Epithelial cell of proximal tubule (primary cell): ENCODE measurements at regions not wholly inside any gene's neighbourhood (a gene's known extent, or its start where the extent isn't known, plus 50 kb on each side); places are given as distances from the start of the nearest gene placed in this dataset.

ENCODE experiments used
- DNase-seq: peaks from one replicate; pipeline ENCODE4 v3.0.0-alpha.2; 2011; ENCODE audit warnings: low read depth
- H3K4me3 ChIP-seq: 2 replicates; pipeline ENCODE4 v1.5.1; 2011; ENCODE audit warnings: low read depth, mild to moderate bottlenecking, low read length
- TF ChIP-seq, protein P1 (sequence below): conservative IDR thresholded peaks from 2 replicates; pipeline ENCODE4 v1.5.1; 2012; ENCODE audit warnings: low read depth, mild to moderate bottlenecking, low read length

DNA sequence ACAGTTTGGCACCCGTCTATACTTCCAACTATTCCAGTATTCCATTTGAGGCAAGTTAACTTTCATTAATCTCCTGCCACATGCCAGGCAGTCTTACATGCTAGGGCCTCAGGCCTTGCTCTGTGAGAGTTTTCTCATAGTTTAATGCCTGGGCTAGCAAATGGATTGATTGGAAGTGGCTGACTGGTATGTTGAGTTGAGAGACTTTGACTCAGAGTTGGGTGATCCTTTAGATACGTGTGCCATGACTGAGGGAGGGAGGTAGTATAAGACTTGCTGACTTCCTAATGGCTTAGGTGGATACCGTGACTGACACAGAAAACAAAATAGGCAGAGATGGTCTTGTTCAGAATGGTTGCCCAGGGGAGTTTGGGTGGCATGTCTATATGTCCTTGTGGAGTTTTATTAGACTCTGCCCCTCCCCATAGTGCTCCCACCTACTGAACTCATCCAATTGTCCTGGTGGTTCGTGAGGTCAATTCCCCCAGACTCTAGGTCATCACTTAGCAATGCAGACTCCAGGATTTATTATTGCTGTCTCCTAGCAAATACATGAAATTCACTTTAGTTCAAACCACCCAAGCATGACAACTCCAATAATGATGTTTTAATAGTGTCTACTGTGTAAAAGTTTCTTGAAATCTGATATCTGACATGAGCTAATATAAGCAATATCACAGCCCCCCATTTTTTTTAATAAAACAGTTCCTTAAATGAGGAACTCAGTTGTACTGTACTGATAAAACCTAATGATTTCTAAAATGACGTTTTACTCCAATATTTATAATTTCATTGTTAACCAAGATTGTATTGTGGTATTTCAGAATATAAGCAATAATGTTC is 413.9 kb upstream of the MDFIC2 start:
- no peak overlapping the region for H3K4me3 ChIP-seq
- DNase-seq = peak; percentile 7
- TF ChIP-seq, protein P1, sequence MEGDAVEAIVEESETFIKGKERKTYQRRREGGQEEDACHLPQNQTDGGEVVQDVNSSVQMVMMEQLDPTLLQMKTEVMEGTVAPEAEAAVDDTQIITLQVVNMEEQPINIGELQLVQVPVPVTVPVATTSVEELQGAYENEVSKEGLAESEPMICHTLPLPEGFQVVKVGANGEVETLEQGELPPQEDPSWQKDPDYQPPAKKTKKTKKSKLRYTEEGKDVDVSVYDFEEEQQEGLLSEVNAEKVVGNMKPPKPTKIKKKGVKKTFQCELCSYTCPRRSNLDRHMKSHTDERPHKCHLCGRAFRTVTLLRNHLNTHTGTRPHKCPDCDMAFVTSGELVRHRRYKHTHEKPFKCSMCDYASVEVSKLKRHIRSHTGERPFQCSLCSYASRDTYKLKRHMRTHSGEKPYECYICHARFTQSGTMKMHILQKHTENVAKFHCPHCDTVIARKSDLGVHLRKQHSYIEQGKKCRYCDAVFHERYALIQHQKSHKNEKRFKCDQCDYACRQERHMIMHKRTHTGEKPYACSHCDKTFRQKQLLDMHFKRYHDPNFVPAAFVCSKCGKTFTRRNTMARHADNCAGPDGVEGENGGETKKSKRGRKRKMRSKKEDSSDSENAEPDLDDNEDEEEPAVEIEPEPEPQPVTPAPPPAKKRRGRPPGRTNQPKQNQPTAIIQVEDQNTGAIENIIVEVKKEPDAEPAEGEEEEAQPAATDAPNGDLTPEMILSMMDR = no peak

DNA sequence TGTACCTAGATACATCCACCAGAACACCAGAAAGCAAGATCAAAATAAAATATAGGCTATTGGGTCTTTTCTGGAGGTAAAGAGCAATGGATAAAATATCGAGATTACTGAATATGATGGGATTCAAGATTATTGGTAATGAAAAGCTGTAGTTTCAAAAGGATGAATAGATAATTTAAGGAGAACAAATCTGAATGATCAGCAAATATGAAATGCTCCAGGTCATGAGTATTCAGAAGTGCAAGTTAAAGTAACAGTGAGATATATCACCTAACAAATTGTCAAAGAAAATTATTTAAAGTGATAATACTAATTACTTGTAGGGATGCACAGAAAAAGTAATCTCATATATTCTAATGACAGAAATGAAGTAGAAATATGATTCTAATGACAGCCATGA is 409.6 kb upstream of the MDFIC2 start:
- no peak overlapping the region for H3K4me3 ChIP-seq
- no peak for DNase-seq
- TF ChIP-seq, protein P1 = no peak

DNA sequence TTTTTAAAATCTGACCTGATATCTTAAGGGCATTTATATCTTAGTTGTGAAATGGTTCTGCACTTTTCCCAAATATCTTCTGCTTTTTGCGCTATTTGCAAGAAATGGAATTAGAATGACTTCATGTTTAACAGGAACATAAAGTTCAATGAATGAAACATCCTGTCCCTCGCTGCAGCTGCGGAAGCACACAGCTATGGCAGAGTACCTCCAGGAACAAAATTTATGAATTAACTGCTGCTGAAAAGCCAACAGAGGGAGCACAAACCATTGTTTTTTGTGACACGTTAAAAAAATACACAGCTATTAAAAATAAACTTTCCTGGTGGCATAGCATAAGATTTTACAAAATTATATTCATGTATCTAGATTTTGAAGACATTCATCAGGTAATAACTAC is 404.4 kb upstream of the MDFIC2 start:
- TF ChIP-seq, protein P1 = peak; percentile 50
- no peak for DNase-seq
- no peak overlapping the region for H3K4me3 ChIP-seq

DNA sequence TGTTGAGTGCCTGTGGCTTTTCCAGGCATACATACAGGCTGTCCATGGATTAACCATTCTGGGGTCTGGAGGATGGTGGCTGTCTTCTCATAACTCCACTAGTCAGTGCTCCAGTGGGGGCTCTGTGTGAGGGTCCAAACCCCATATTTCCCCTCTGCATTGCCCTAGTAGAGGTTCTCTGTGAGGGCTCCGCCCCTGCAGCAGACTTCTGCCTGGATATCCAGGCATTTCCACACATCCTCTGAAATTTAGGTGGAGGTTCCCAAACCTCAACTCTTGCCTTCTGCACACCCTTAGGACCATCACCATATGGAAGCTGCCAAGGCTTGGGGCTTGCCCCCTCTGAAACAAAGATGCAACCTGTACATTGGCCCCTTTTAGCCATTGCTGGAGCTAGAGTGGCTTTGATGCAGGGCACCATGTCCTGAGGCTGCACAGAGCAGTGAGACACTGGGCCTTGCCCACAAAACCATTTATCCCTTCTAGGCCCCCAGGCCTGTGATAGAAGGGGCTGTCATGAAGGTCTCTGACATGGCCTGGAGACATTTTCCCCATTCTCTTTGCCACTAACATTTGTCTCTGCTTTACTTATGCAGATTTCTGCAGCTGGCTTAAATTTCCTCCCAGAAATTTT is 400.1 kb upstream of the MDFIC2 start:
- no peak for DNase-seq
- H3K4me3 ChIP-seq = no peak overlapping the region
- TF ChIP-seq, protein P1 = no peak

DNA sequence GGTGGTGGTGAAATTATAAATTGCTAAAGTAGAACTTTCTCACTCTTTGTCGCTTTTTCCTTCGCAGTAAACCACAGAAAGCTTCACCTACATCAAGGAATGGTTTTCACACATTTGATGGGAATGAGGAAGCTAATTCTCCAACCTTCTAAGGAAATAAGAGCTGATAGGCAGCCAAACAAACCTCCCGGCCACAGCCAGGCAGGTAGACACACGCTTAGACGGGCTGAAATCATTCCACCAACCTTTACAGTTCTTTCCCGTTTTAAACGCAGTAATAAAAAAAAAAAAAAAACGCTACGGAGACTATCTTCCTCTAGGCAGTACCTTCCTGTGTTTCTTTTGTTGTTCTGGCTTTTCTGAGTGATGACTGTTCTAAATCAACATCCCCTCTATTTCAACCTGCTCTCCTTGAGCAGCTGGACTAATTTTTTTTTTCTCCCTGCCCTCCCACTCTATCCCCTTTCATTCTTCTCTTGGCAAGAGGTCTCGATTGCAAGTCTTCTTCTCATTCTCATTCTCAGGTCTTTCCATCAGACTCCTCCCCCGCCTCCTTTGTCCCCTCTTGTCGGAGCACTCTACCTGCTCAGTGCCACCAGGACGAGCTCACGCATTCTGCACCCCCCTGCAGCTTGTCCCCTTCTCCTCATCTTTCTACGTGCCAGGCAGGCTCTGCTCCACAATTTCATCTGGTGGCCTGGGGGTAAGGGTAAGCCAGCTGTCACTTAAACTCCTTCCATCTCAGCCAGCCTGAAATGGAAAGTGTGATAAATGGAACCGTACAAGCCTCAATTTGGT is 391.1 kb upstream of the MDFIC2 start:
- no peak overlapping the region for H3K4me3 ChIP-seq
- TF ChIP-seq, protein P1 = no peak
- DNase-seq = no peak

DNA sequence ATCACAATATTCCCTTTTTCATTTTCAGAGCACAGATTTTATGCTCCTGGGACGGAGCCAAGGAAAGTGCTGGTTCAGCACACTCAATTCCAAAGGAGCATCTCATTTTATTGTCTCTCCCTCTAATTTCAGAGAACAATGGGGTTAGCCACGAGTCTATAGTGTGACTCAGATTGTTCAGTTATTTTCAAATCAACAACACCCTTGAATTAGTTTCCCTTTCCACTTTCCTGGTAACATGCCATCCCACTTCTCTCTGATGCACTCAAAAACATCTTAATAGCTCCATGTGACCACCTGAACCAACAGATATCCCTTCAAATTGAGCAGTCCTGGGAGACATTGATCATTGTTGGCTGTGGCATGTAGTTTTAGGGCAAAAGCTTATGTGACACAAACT is 389.7 kb upstream of the MDFIC2 start:
- TF ChIP-seq, protein P1 = no peak
- no peak overlapping the region for H3K4me3 ChIP-seq
- no peak for DNase-seq
